Activated CD4-positive, alpha-beta memory T cell treated with anti-CD3 and anti-CD28 coated beads for 36 hours (primary cell): ENCODE measurements at regions not wholly inside any gene's neighbourhood (a gene's known extent, or its start where the extent isn't known, plus 50 kb on each side); places are given as distances from the start of the nearest gene placed in this dataset.

Experiments used
- CTCF ChIA-PET: fragments of 350-600 bp; sonication (Branson Sonifier 250); formaldehyde crosslinking; loops from one replicate; lab custom pipeline; 2021; ENCODE audit warnings: antibody characterized with exemption, inconsistent platforms; lab: Charles Lee
- POLR2A ChIA-PET: fragments of 350-600 bp; sonication (Branson Sonifier 250); formaldehyde crosslinking; loops from one replicate; lab custom pipeline; 2021; ENCODE audit warnings: antibody characterized with exemption; lab: Charles Lee
- DNase-seq: peaks from one replicate; pipeline ENCODE4 v3.0.0-alpha.2; 2020
- H3K27ac Mint-ChIP-seq: one replicate; pipeline ENCODE4 v1.8.0; 2021; ENCODE audit warnings: mixed read lengths
- H3K27me3 Mint-ChIP-seq: one replicate; pipeline ENCODE4 v1.8.0; 2021; ENCODE audit warnings: mixed read lengths
- H3K36me3 Mint-ChIP-seq: one replicate; pipeline ENCODE4 v1.8.0; 2021; ENCODE audit warnings: mixed read lengths
- H3K4me1 Mint-ChIP-seq: one replicate; pipeline ENCODE4 v1.8.0; 2021; ENCODE audit warnings: low read depth, mixed read lengths
- H3K4me3 Mint-ChIP-seq: one replicate; pipeline ENCODE4 v1.8.0; 2021; ENCODE audit warnings: mild to moderate bottlenecking, mixed read lengths
- H3K9me3 Mint-ChIP-seq: one replicate; pipeline ENCODE4 v1.8.0; 2021; ENCODE audit warnings: mixed read lengths
- intact Hi-C: fragments of 100-400 bp; cut with micrococcal nuclease; formaldehyde crosslinking; loops from one replicate; pipeline ENCODE4 v1.15.1; 2023

- no peaks in the 10 kb centered on the region for H3K4me1 Mint-ChIP-seq
- peaks cover 2% of the 10 kb centered on the region for H3K27me3 Mint-ChIP-seq
- H3K4me3 Mint-ChIP-seq = no peak overlapping the region
- ChIA-PET POLR2A (no interaction called here), CTCF (no interaction called here)
- intact Hi-C loops = no loop called here
- no peaks in the 10 kb centered on the region for H3K36me3 Mint-ChIP-seq
- DNase-seq = no peak
- peaks cover 2% of the 10 kb centered on the region for H3K9me3 Mint-ChIP-seq
- H3K27ac Mint-ChIP-seq = no peak overlapping the region
These were observed 96.3 kb downstream of the OSR1 start for GRCh38 chr2:19262150-19262549.

GRCh38 chr2:19261061-19261460 is 97.4 kb downstream of the OSR1 start:
- Mint-ChIP-seq H3K27ac (no peak overlapping the region), H3K4me3 (no peak overlapping the region), H3K36me3 (no peaks in the 10 kb centered on the region), H3K9me3 (peaks cover 2% of the 10 kb centered on the region), H3K4me1 (no peaks in the 10 kb centered on the region), H3K27me3 (peaks cover 2% of the 10 kb centered on the region)
- DNase-seq = no peak
- ChIA-PET CTCF (no interaction called here), POLR2A (no interaction called here)
- intact Hi-C loops = no loop called here

- H3K27me3 Mint-ChIP-seq = no peaks in the 10 kb centered on the region
- ChIA-PET CTCF (no interaction called here), POLR2A (no interaction called here)
These were observed 102.3 kb downstream of the OSR1 start for GRCh38 chr2:19256121-19256601.

GRCh38 chr2:19255481-19255880 is 102.9 kb downstream of the OSR1 start:
- POLR2A ChIA-PET = no interaction called here
- Mint-ChIP-seq H3K27ac (no peak overlapping the region), H3K9me3 (peaks cover 2% of the 10 kb centered on the region), H3K4me3 (no peak overlapping the region), H3K27me3 (no peaks in the 10 kb centered on the region), H3K4me1 (no peaks in the 10 kb centered on the region), H3K36me3 (no peaks in the 10 kb centered on the region)
- DNase-seq = no peak
- intact Hi-C loops = no loop called here
- CTCF ChIA-PET = no interaction called here

More at GRCh38 chr2:19256121-19256601, 102.3 kb downstream of the OSR1 start:
- intact Hi-C loops = no loop called here
- H3K27ac Mint-ChIP-seq = no peak overlapping the region
- H3K4me1 Mint-ChIP-seq = no peaks in the 10 kb centered on the region
- H3K9me3 Mint-ChIP-seq = peaks cover 2% of the 10 kb centered on the region
- DNase-seq = no peak
- H3K36me3 Mint-ChIP-seq = no peaks in the 10 kb centered on the region
- H3K4me3 Mint-ChIP-seq = no peak overlapping the region

- Mint-ChIP-seq H3K36me3 (no peaks in the 10 kb centered on the region), H3K9me3 (no peaks in the 10 kb centered on the region), H3K4me3 (no peak overlapping the region), H3K4me1 (no peaks in the 10 kb centered on the region), H3K27me3 (no peaks in the 10 kb centered on the region), H3K27ac (no peak overlapping the region)
- DNase-seq = no peak
- CTCF ChIA-PET = no interaction called here
- intact Hi-C loops = no loop called here
- POLR2A ChIA-PET = no interaction called here
These were observed 106.9 kb downstream of the OSR1 start for GRCh38 chr2:19251554-19251953.

- no peaks in the 10 kb centered on the region for H3K27me3 Mint-ChIP-seq
- no peak for DNase-seq
- H3K9me3 Mint-ChIP-seq = no peaks in the 10 kb centered on the region
- intact Hi-C loops = no loop called here
- no peaks in the 10 kb centered on the region for H3K36me3 Mint-ChIP-seq
- ChIA-PET CTCF (no interaction called here), POLR2A (no interaction called here)
- H3K4me3 Mint-ChIP-seq = no peak overlapping the region
- H3K4me1 Mint-ChIP-seq = no peaks in the 10 kb centered on the region
- no peak overlapping the region for H3K27ac Mint-ChIP-seq
These were observed 107.5 kb downstream of the OSR1 start for GRCh38 chr2:19250906-19251305.

- CTCF ChIA-PET = interaction anchor here (0.5 kb wide), 1 partner anchor 135 kb away, joined by 3 read pairs; no protein-coding TSS in a partner anchor
- no peaks in the 10 kb centered on the region for H3K9me3 Mint-ChIP-seq
- no peaks in the 10 kb centered on the region for H3K4me1 Mint-ChIP-seq
- no peak overlapping the region for H3K27ac Mint-ChIP-seq
- DNase-seq = no peak
- no peaks in the 10 kb centered on the region for H3K27me3 Mint-ChIP-seq
- intact Hi-C loops = no loop called here
- no peaks in the 10 kb centered on the region for H3K36me3 Mint-ChIP-seq
- H3K4me3 Mint-ChIP-seq = no peak overlapping the region
- POLR2A ChIA-PET = no interaction called here
These were observed 111.2 kb downstream of the OSR1 start for GRCh38 chr2:19247186-19247585.

GRCh38 chr2:19246496-19246895 is 111.9 kb downstream of the OSR1 start:
- intact Hi-C loops = no loop called here
- no peaks in the 10 kb centered on the region for H3K4me1 Mint-ChIP-seq
- DNase-seq = no peak
- H3K9me3 Mint-ChIP-seq = no peaks in the 10 kb centered on the region
- H3K27ac Mint-ChIP-seq = no peak overlapping the region
- ChIA-PET POLR2A (no interaction called here), CTCF (no interaction called here)
- H3K4me3 Mint-ChIP-seq = no peak overlapping the region
- no peaks in the 10 kb centered on the region for H3K36me3 Mint-ChIP-seq
- no peaks in the 10 kb centered on the region for H3K27me3 Mint-ChIP-seq

GRCh38 chr2:19244460-19245363 is 113.7 kb downstream of the OSR1 start:
- no peaks in the 10 kb centered on the region for H3K27me3 Mint-ChIP-seq
- ChIA-PET CTCF (no interaction called here), POLR2A (no interaction called here)
- intact Hi-C loops = no loop called here
- no peaks in the 10 kb centered on the region for H3K4me1 Mint-ChIP-seq
- no peak overlapping the region for H3K4me3 Mint-ChIP-seq
- no peak for DNase-seq
- no peaks in the 10 kb centered on the region for H3K9me3 Mint-ChIP-seq
- no peak overlapping the region for H3K27ac Mint-ChIP-seq
- no peaks in the 10 kb centered on the region for H3K36me3 Mint-ChIP-seq

- H3K4me1 Mint-ChIP-seq = no peaks in the 10 kb centered on the region
- no peaks in the 10 kb centered on the region for H3K9me3 Mint-ChIP-seq
- H3K36me3 Mint-ChIP-seq = no peaks in the 10 kb centered on the region
- DNase-seq = no peak
- H3K27me3 Mint-ChIP-seq = no peaks in the 10 kb centered on the region
- POLR2A ChIA-PET = no interaction called here
- no peak overlapping the region for H3K4me3 Mint-ChIP-seq
- H3K27ac Mint-ChIP-seq = no peak overlapping the region
- intact Hi-C loops = no loop called here
- CTCF ChIA-PET = no interaction called here
These were observed 119.9 kb downstream of the OSR1 start for GRCh38 chr2:19238440-19239060.

GRCh38 chr2:19235308-19235707 is 123.1 kb downstream of the OSR1 start:
- no peak overlapping the region for H3K27ac Mint-ChIP-seq
- intact Hi-C loops = no loop called here
- H3K36me3 Mint-ChIP-seq = no peaks in the 10 kb centered on the region
- H3K27me3 Mint-ChIP-seq = no peaks in the 10 kb centered on the region
- ChIA-PET CTCF (no interaction called here), POLR2A (no interaction called here)
- no peaks in the 10 kb centered on the region for H3K9me3 Mint-ChIP-seq
- no peaks in the 10 kb centered on the region for H3K4me1 Mint-ChIP-seq
- H3K4me3 Mint-ChIP-seq = no peak overlapping the region
- no peak for DNase-seq

- Mint-ChIP-seq H3K4me3 (no peak overlapping the region), H3K9me3 (no peaks in the 10 kb centered on the region), H3K27ac (no peak overlapping the region), H3K36me3 (no peaks in the 10 kb centered on the region), H3K4me1 (no peaks in the 10 kb centered on the region), H3K27me3 (no peaks in the 10 kb centered on the region)
- no peak for DNase-seq
- intact Hi-C loops = no loop called here
- ChIA-PET POLR2A (no interaction called here), CTCF (no interaction called here)
These were observed 126.1 kb downstream of the OSR1 start for GRCh38 chr2:19232312-19232711.
